Thyroid gland (tissue), 4 donors: ENCODE measurements at regions not wholly inside any gene's neighbourhood (a gene's known extent, or its start where the extent isn't known, plus 50 kb on each side); places are given as distances from the start of the nearest gene placed in this dataset.

Experiments used
- CTCF ChIP-seq, 6 experiments: fragments of 200-600 bp in 3 of 6; fragments of 450-650 bp in 3 of 6; sonication (generic) in 3 of 6; IDR thresholded peaks; one replicate each; pipeline ENCODE4 v1.5.1; 2016 to 2019; ENCODE audit warnings: antibody characterized with exemption in 6 of 6, mild to moderate bottlenecking in 2 of 6, inconsistent platforms in 1 of 6, moderate library complexity in 1 of 6
- POLR2A ChIP-seq, 2 donors: fragments of 450-650 bp; IDR thresholded peaks; one replicate each; pipeline ENCODE4 v1.6.1; 2017; ENCODE audit warnings: antibody characterized with exemption in 2 of 2, mild to moderate bottlenecking in 2 of 2, moderate library complexity in 1 of 2

GRCh38 chr3:82133070-82133606 is 371.7 kb upstream of the GBE1 start:
- TF ChIP-seq CTCF (IDR thresholded peaks at IDR 0.05) (peak; percentile 55 to 86 (median 64)), POLR2A (IDR thresholded peaks at IDR 0.05) (no peak)
